Common myeloid progenitor, CD34-positive (primary cell): ENCODE measurements at regions not wholly inside any gene's neighbourhood (a gene's known extent, or its start where the extent isn't known, plus 50 kb on each side); places are given as distances from the start of the nearest gene placed in this dataset.

Source experiments
- CTCF ChIA-PET: fragments of 350-600 bp; sonication (Branson Sonifier 250); formaldehyde crosslinking; loops from one replicate; lab custom pipeline; 2021; ENCODE audit warnings: antibody characterized with exemption; lab: Charles Lee
- POLR2A ChIA-PET: fragments of 350-600 bp; sonication (Branson Sonifier 250); formaldehyde crosslinking; loops from one replicate; lab custom pipeline; 2021; ENCODE audit warnings: antibody characterized with exemption; lab: Charles Lee
- DNase-seq, 3 donors: peaks; one replicate each; pipeline versions ENCODE4 v3.0.0 to v3.0.0-alpha.2; 2013
- H3K27ac ChIP-seq, 2 experiments: 1 replicate in 1 of 2; 2 replicates in 1 of 2; pipeline ENCODE4 v1.7.0; 2013; ENCODE audit warnings: inconsistent platforms in 2 of 2, low read length in 2 of 2, mild to moderate bottlenecking in 2 of 2, low read depth in 1 of 2, moderate library complexity in 1 of 2; ENCODE audit not compliant: severe bottlenecking in 2 of 2, insufficient read depth in 1 of 2, poor library complexity in 1 of 2
- H3K27me3 ChIP-seq, 5 experiments: replicated peaks in 2 of 5; 1 replicate in 3 of 5; 2 replicates in 2 of 5; pipeline versions ENCODE4 v1.6.1 to v1.7.0; 2013; ENCODE audit warnings: low read length in 4 of 5, mild to moderate bottlenecking in 2 of 5, moderate library complexity in 2 of 5, inconsistent platforms in 1 of 5; ENCODE audit not compliant: insufficient read depth in 5 of 5, control insufficient read depth in 4 of 5
- H3K36me3 ChIP-seq, 4 experiments: 1 replicate in 2 of 4; 2 replicates in 2 of 4; pipeline versions ENCODE4 v1.6.1 to v1.7.0; 2013; ENCODE audit warnings: low read length in 3 of 4, control low read depth in 1 of 4, mild to moderate bottlenecking in 1 of 4; ENCODE audit not compliant: control insufficient read depth in 4 of 4, insufficient read depth in 4 of 4
- H3K4me1 ChIP-seq, 4 experiments: 1 replicate in 3 of 4; 2 replicates in 1 of 4; pipeline versions ENCODE4 v1.6.1 to v1.7.1; 2013; ENCODE audit warnings: low read length in 3 of 4, mild to moderate bottlenecking in 3 of 4, control low read depth in 1 of 4, inconsistent platforms in 1 of 4, moderate library complexity in 1 of 4; ENCODE audit not compliant: control insufficient read depth in 4 of 4, insufficient read depth in 4 of 4; ENCODE audit errors: control extremely low read depth in 1 of 4
- H3K4me3 ChIP-seq, 7 experiments: 1 replicate in 4 of 7; 2 replicates in 3 of 7; pipeline versions ENCODE4 v1.5.1 to v1.7.0; 2013; ENCODE audit warnings: mild to moderate bottlenecking in 7 of 7, low read length in 6 of 7, moderate library complexity in 6 of 7, inconsistent platforms in 2 of 7, low read depth in 2 of 7, control low read depth in 1 of 7; ENCODE audit not compliant: insufficient read depth in 4 of 7, control insufficient read depth in 1 of 7; ENCODE audit errors: extremely low read depth in 1 of 7
- H3K9me3 ChIP-seq, 5 experiments: 1 replicate in 4 of 5; 2 replicates in 1 of 5; pipeline versions ENCODE4 v1.6.1 to v1.7.1; 2013; ENCODE audit warnings: low read length in 4 of 5, mild to moderate bottlenecking in 2 of 5, inconsistent platforms in 1 of 5, low read depth in 1 of 5, moderate library complexity in 1 of 5; ENCODE audit not compliant: control insufficient read depth in 4 of 5, insufficient read depth in 2 of 5; ENCODE audit errors: control extremely low read depth in 1 of 5
- WGBS: methylation state at CpG from one replicate; pipeline ENCODE4 v1.1.5; 2013; ENCODE audit not compliant: insufficient coverage; 5-methylcytosine and 5-hydroxymethylcytosine counted together

DNA sequence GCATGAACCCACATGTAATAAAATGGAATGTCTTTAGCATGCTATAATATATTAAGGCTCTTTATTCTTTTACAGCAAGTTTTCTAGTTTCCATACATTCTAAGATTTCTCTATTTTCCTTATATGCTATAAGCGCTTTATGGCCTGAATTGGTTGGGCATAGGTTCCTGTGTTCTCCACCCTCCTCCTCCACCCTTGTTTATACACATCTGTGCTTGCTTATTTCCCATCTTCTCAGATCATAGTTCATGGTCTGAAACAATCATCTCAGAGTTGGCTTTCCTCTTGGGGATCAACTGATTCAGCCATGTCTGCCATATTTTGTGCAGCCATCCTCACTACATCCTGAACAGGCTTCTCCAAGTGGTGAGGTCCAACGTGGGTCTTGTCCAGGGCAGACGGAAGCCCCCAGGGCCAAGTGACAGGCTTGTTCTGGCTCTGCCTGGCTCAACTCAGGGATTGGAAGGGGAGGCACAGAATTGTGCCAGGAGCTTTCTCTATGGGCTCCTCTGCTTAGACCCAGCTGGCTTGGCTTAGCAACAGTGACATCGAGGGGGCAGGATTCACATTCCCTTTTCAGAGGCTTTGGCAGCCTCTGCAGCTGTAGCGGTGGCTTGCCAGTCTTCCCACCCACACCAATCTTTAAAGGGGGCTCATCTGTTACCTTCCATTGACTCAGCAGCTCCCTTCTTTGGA, 327.3 kb downstream of the PTEN start:
- Histone ChIP-seq H3K27ac (no peak overlapping the region), H3K4me3 (no peak overlapping the region), H3K36me3 (no peaks in the 10 kb centered on the region), H3K9me3 (peaks cover 0 to 2% (median 0%) of the 10 kb centered on the region in 5 experiments), H3K27me3 (no peaks in the 10 kb centered on the region), H3K4me1 (no peaks in the 10 kb centered on the region)
- DNase-seq: no peak
- WGBS: 85% methylated on average over 4 of the region's 5 CpGs
- ChIA-PET POLR2A (no interaction called here), CTCF (no interaction called here)

- Histone ChIP-seq H3K9me3 (peaks cover 0 to 2% (median 0%) of the 10 kb centered on the region in 5 experiments), H3K4me3 (no peak overlapping the region), H3K27me3 (no peaks in the 10 kb centered on the region), H3K4me1 (no peaks in the 10 kb centered on the region), H3K36me3 (no peaks in the 10 kb centered on the region), H3K27ac (no peak overlapping the region)
- ChIA-PET POLR2A (no interaction called here), CTCF (no interaction called here)
- 100% methylated on average over 6 of the region's 7 CpGs for WGBS
- DNase-seq: no peak
These were observed 329.6 kb downstream of the PTEN start for GRCh38 chr10:88193018-88193417.

GRCh38 chr10:88194041-88194887, 330.8 kb downstream of the PTEN start:
- Histone ChIP-seq H3K27ac (no peak overlapping the region), H3K4me1 (no peaks in the 10 kb centered on the region), H3K36me3 (no peaks in the 10 kb centered on the region), H3K9me3 (peaks cover 0 to 2% (median 0%) of the 10 kb centered on the region in 5 experiments), H3K27me3 (no peaks in the 10 kb centered on the region), H3K4me3 (no peak overlapping the region)
- ChIA-PET POLR2A (no interaction called here), CTCF (interaction anchor here (1.1 kb wide), 1 partner anchor 10 kb away, joined by 3 read pairs; no protein-coding TSS in a partner anchor)
- 100% methylated on average over 1 of the region's 3 CpGs for WGBS
- no peak for DNase-seq

- ChIA-PET CTCF (interaction anchor here (1.1 to 1.5 kb wide), 2 partner anchors 11 to 192 kb away, joined by 3 read pairs; no protein-coding TSS in a partner anchor), POLR2A (no interaction called here)
- Histone ChIP-seq H3K9me3 (peaks cover 0 to 2% (median 0%) of the 10 kb centered on the region in 5 experiments), H3K36me3 (no peaks in the 10 kb centered on the region), H3K4me3 (no peak overlapping the region), H3K27ac (no peak overlapping the region), H3K4me1 (no peaks in the 10 kb centered on the region), H3K27me3 (no peaks in the 10 kb centered on the region)
- WGBS: 80% methylated on average over 1 of the region's 2 CpGs
- DNase-seq: no peak
These were observed 331.5 kb downstream of the PTEN start for GRCh38 chr10:88194961-88195367.

DNA sequence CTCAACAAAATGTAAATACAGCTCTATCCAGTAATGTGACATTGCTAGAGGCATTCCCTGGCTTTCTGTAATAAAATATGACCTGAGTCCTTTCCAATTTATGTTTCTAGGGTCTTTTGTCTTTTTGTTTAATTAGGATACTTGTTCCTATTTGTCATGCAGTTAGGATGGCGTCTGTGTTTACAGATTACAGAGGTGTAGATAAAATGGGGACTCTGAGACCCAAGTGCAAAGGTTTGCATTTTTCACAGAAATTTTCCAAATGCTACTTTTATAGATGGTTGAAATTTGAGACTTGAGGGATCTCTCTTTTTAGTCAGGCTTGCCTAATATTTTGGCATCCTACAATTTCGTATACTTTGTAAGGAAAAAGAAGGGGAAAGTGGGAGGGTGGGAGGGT, 332.4 kb downstream of the PTEN start:
- H3K27ac ChIP-seq: no peak overlapping the region
- no peaks in the 10 kb centered on the region for H3K4me1 ChIP-seq
- POLR2A ChIA-PET: no interaction called here
- no peak overlapping the region for H3K4me3 ChIP-seq
- DNase-seq: no peak
- no peaks in the 10 kb centered on the region for H3K36me3 ChIP-seq
- CTCF ChIA-PET: interaction anchor here (1.5 kb wide), 1 partner anchor 191 kb away, joined by 3 read pairs; no protein-coding TSS in a partner anchor
- no peaks in the 10 kb centered on the region for H3K27me3 ChIP-seq
- WGBS: no CpG with 5 or more reads among the region's 2 CpGs
- peaks cover 0 to 2% (median 0%) of the 10 kb centered on the region in 5 experiments for H3K9me3 ChIP-seq

DNA sequence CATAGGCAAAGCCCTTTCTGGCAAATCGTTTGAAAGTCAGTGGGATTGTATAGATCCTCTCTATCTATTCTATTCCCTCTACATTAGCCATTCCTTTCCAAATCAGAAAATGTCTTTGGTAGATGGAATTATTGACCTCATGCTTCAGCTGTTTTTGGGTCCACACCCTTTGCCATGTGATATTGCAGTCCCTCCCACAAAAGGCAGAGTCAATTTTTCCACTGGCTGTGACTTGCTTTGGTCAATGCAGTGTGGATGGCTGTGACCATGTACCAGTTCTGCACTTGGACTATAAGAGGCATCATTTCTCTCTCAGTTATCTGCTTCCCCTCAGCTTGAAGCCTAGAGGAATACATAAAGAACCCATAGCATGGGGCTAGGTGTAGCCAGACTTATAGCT, 332.9 kb downstream of the PTEN start:
- Histone ChIP-seq H3K27ac (no peak overlapping the region), H3K36me3 (no peaks in the 10 kb centered on the region), H3K27me3 (no peaks in the 10 kb centered on the region), H3K4me1 (no peaks in the 10 kb centered on the region), H3K4me3 (no peak overlapping the region), H3K9me3 (peaks cover 0 to 2% (median 0%) of the 10 kb centered on the region in 5 experiments)
- DNase-seq: no peak
- CTCF ChIA-PET: interaction anchor here (1.5 kb wide), 1 partner anchor 191 kb away, joined by 3 read pairs; no protein-coding TSS in a partner anchor
- POLR2A ChIA-PET: no interaction called here
- no CpG with 5 or more reads among the region's 1 CpG for WGBS

- Histone ChIP-seq H3K27me3 (no peaks in the 10 kb centered on the region), H3K4me3 (no peak overlapping the region), H3K27ac (no peak overlapping the region), H3K9me3 (peaks cover 0 to 2% (median 0%) of the 10 kb centered on the region in 5 experiments), H3K36me3 (no peaks in the 10 kb centered on the region), H3K4me1 (no peaks in the 10 kb centered on the region)
- POLR2A ChIA-PET: no interaction called here
- DNase-seq: no peak
- CTCF ChIA-PET: no interaction called here
- 100% methylated on average over 2 of the region's 3 CpGs for WGBS
These were observed 334.6 kb downstream of the PTEN start for GRCh38 chr10:88198023-88198422.
